H1 (cell line): ENCODE measurements at regions not wholly inside any gene's neighbourhood (a gene's known extent, or its start where the extent isn't known, plus 50 kb on each side); places are given as distances from the start of the nearest gene placed in this dataset.

Experiments
- CHD2 ChIP-seq: IDR thresholded peaks from 2 replicates; pipeline ENCODE4 v1.6.1; 2012; ENCODE audit warnings: low read length, improper control_type of control experiment
- SIRT6 ChIP-seq: IDR thresholded peaks from one replicate; pipeline ENCODE4 v1.7.1; 2012; ENCODE audit warnings: low read length, inconsistent platforms

- TF ChIP-seq CHD2 (no peak), SIRT6 (no peak)
Measured at GRCh38 chr2:228771774-228772173, 499.3 kb downstream of the PID1 start (continued).
